GM23338 (cell line): ENCODE measurements at regions not wholly inside any gene's neighbourhood (a gene's known extent, or its start where the extent isn't known, plus 50 kb on each side); places are given as distances from the start of the nearest gene placed in this dataset.

Experiments
- ATAC-seq: fragments of 200-7000 bp; cut with Tn5 transposase; 3 replicates; pipeline ENCODE4 v1.9.1; 2020
- DNase-seq: peaks from one replicate; pipeline ENCODE4 v3.0.0-alpha.2; 2015; ENCODE audit warnings: low spot score
- H2AFZ ChIP-seq: fragments of 200-600 bp; sonication (generic); 2 replicates; pipeline ENCODE4 v1.8.0; 2016; ENCODE audit warnings: antibody characterized with exemption, mild to moderate bottlenecking, moderate library complexity
- H3F3A ChIP-seq: fragments of 200-600 bp; sonication (generic); replicated peaks from 2 replicates; pipeline ENCODE4 v1.8.0; 2017; ENCODE audit warnings: antibody characterized with exemption, mixed run types, low read depth
- H3K27ac ChIP-seq: fragments of 200-600 bp; sonication (generic); 2 replicates; pipeline ENCODE4 v1.6.1; 2016; ENCODE audit warnings: low read depth
- H3K27me3 ChIP-seq: fragments of 200-600 bp; sonication (generic); 2 replicates; pipeline ENCODE4 v1.8.0; 2016; ENCODE audit warnings: mild to moderate bottlenecking, mixed run types, moderate library complexity; ENCODE audit not compliant: insufficient read depth
- H3K36me3 ChIP-seq: fragments of 200-600 bp; sonication (generic); 2 replicates; pipeline ENCODE4 v1.8.0; 2016; ENCODE audit warnings: mild to moderate bottlenecking; ENCODE audit not compliant: insufficient read depth
- H3K4me1 ChIP-seq: fragments of 200-600 bp; sonication (generic); 2 replicates; pipeline ENCODE4 v1.8.0; 2016; ENCODE audit warnings: mild to moderate bottlenecking, moderate library complexity; ENCODE audit not compliant: insufficient read depth
- H3K4me2 ChIP-seq: fragments of 200-600 bp; sonication (generic); 2 replicates; pipeline ENCODE4 v1.7.1; 2017; ENCODE audit warnings: mixed run types
- H3K4me3 ChIP-seq: fragments of 200-600 bp; sonication (generic); 2 replicates; pipeline ENCODE4 v1.6.1; 2016; ENCODE audit warnings: mixed run types
- H3K79me2 ChIP-seq: fragments of 200-600 bp; sonication (generic); replicated peaks from 2 replicates; pipeline ENCODE4 v1.8.0; 2017; ENCODE audit warnings: mild to moderate bottlenecking; ENCODE audit not compliant: insufficient read depth
- H3K9me2 ChIP-seq: fragments of 200-600 bp; sonication (generic); 2 replicates; pipeline ENCODE4 v1.8.0; 2017; ENCODE audit not compliant: insufficient read depth
- H4K20me1 ChIP-seq: fragments of 200-600 bp; sonication (generic); replicated peaks from 2 replicates; pipeline ENCODE4 v1.8.0; 2017; ENCODE audit warnings: mild to moderate bottlenecking; ENCODE audit not compliant: insufficient read depth
- H3K27ac Mint-ChIP-seq: 2 replicates; pipeline ENCODE4 v1.8.0; 2020; ENCODE audit warnings: inconsistent platforms, mild to moderate bottlenecking, moderate library complexity, mixed read lengths
- H3K27me3 Mint-ChIP-seq: 3 replicates; pipeline ENCODE4 v1.8.0; 2022; ENCODE audit warnings: low read depth, mild to moderate bottlenecking, moderate library complexity, mixed read lengths, inconsistent platforms; ENCODE audit not compliant: insufficient read depth, poor library complexity
- H3K36me3 Mint-ChIP-seq: 3 replicates; pipeline ENCODE4 v1.8.0; 2021; ENCODE audit warnings: low read depth, mild to moderate bottlenecking, inconsistent platforms, moderate library complexity, mixed read lengths
- H3K4me1 Mint-ChIP-seq: 3 replicates; pipeline ENCODE4 v1.8.0; 2020; ENCODE audit warnings: mild to moderate bottlenecking, inconsistent platforms, mixed read lengths
- H3K4me3 Mint-ChIP-seq: 3 replicates; pipeline ENCODE4 v1.8.0; 2021; ENCODE audit warnings: moderate library complexity, mild to moderate bottlenecking, inconsistent platforms, mixed read lengths
- H3K9me3 Mint-ChIP-seq: 3 replicates; pipeline ENCODE4 v1.8.0; 2020; ENCODE audit warnings: moderate library complexity, mild to moderate bottlenecking, inconsistent platforms, mixed read lengths
- CREB1 ChIP-seq: fragments of 250-450 bp; sonication (Bioruptor Pico); IDR thresholded peaks from 2 replicates; pipeline ENCODE4 v1.5.0; 2020; ENCODE audit warnings: low read depth, mild to moderate bottlenecking, moderate library complexity
- CTCF ChIP-seq, 2 experiments: fragments of 200-600 bp in 1 of 2; sonication (generic) in 1 of 2; conservative IDR thresholded peaks; 2 replicates each; pipeline versions ENCODE4 v1.5.1 to v1.6.1; 2016 to 2017; ENCODE audit warnings: antibody characterized with exemption in 2 of 2, low read depth in 2 of 2, mild to moderate bottlenecking in 2 of 2, moderate library complexity in 1 of 2
- ETS1 ChIP-seq: IDR thresholded peaks from 2 replicates; pipeline ENCODE4 v1.6.1; 2016; ENCODE audit warnings: antibody characterized with exemption
- EZH2 ChIP-seq: fragments of 200-600 bp; sonication (generic); IDR thresholded peaks from one replicate; pipeline ENCODE4 v1.8.0; 2017; ENCODE audit warnings: antibody characterized with exemption, mild to moderate bottlenecking, low read depth; ENCODE audit not compliant: unreplicated experiment
- EZH2phosphoT487 ChIP-seq: fragments of 200-600 bp; sonication (generic); IDR thresholded peaks from one replicate; pipeline ENCODE4 v1.8.1; 2018; ENCODE audit warnings: antibody characterized with exemption; ENCODE audit not compliant: unreplicated experiment
- JUNB ChIP-seq: IDR thresholded peaks from one replicate; pipeline ENCODE4 v1.6.1; 2016; ENCODE audit warnings: antibody characterized with exemption; ENCODE audit not compliant: unreplicated experiment
- NANOG ChIP-seq: IDR thresholded peaks from 2 replicates; pipeline ENCODE4 v1.6.1; 2016; ENCODE audit warnings: antibody characterized with exemption, borderline replicate concordance
- POLR2AphosphoS5 ChIP-seq: IDR thresholded peaks from 2 replicates; pipeline ENCODE4 v1.6.1; 2016; ENCODE audit warnings: antibody characterized with exemption, low read depth
- REST ChIP-seq: IDR thresholded peaks from one replicate; pipeline ENCODE4 v1.6.1; 2018; ENCODE audit warnings: antibody characterized with exemption; ENCODE audit not compliant: unreplicated experiment
- STAT1 ChIP-seq: IDR thresholded peaks from one replicate; pipeline ENCODE4 v1.6.1; 2016; ENCODE audit warnings: antibody characterized with exemption; ENCODE audit not compliant: unreplicated experiment
- ZNF114 ChIP-seq: fragments of 250-450 bp; sonication (Bioruptor Pico); IDR thresholded peaks from 2 replicates; pipeline ENCODE4 v1.5.0; 2020; ENCODE audit warnings: mild to moderate bottlenecking, moderate library complexity
- ZNF331 ChIP-seq: fragments of 250-450 bp; sonication (Bioruptor Pico); IDR thresholded peaks from 2 replicates; pipeline ENCODE4 v1.5.0; 2020; ENCODE audit warnings: low read depth, mild to moderate bottlenecking, moderate library complexity
- ZNF462 ChIP-seq: fragments of 250-450 bp; sonication (Bioruptor Pico); IDR thresholded peaks from 2 replicates; pipeline ENCODE4 v1.5.0; 2020; ENCODE audit warnings: mild to moderate bottlenecking, moderate library complexity

GRCh38 chr11:57899378-57899777 lies 124.3 kb upstream of the OR9Q1 start (continued):
- TF ChIP-seq REST (no peak), NANOG (no peak), JUNB (no peak), CTCF (conservative IDR thresholded peaks at IDR 0.05; ENCODE audit: low read depth in 2 of 2) (no peak)

GRCh38 chr11:57900320-57900719 lies 123.4 kb upstream of the OR9Q1 start:
- ATAC-seq (no peak), DNase-seq (no peak)
- H3K9me2 ChIP-seq = 0 out of 2 replicates have a peak, but pooled peaks cover 10% of the 10 kb centered on the region
- no peaks in the 10 kb centered on the region for H3K36me3 ChIP-seq
- no peak overlapping the region for H2AFZ ChIP-seq
- Mint-ChIP-seq H3K27ac (no peak overlapping the region), H3K4me3 (no peak overlapping the region), H3K9me3 (peaks cover 18% of the 10 kb centered on the region), H3K36me3 (peaks cover 15% of the 10 kb centered on the region; the same call in 2 of the 3 replicates), H3K4me1 (peaks cover 11% of the 10 kb centered on the region), H3K27me3 (peaks cover 4% of the 10 kb centered on the region)
- no peaks in the 10 kb centered on the region for H3F3A ChIP-seq
- H4K20me1 ChIP-seq = no peaks in the 10 kb centered on the region
- H3K79me2 ChIP-seq = no peaks in the 10 kb centered on the region
- H3K4me2 ChIP-seq = no peak overlapping the region
- H3K4me1 ChIP-seq = peaks cover 9% of the 10 kb centered on the region; the same call in 1 of the 2 replicates
- H3K27me3 ChIP-seq = no peaks in the 10 kb centered on the region
- no peak overlapping the region for H3K4me3 ChIP-seq
- no peak overlapping the region for H3K27ac ChIP-seq
- TF ChIP-seq STAT1 (no peak), POLR2AphosphoS5 (no peak), ZNF114 (no peak), EZH2 (no peak), EZH2phosphoT487 (no peak), CREB1 (CRISPR knock-in tag) (no peak), JUNB (no peak), ETS1 (no peak), ZNF331 (CRISPR knock-in tag) (no peak), NANOG (no peak), ZNF462 (CRISPR knock-in tag) (no peak)
